HL-60 (cell line): ENCODE measurements at regions not wholly inside any gene's neighbourhood (a gene's known extent, or its start where the extent isn't known, plus 50 kb on each side); places are given as distances from the start of the nearest gene placed in this dataset.

Experiments used
- CTCF ChIP-seq: IDR thresholded peaks from one replicate; pipeline ENCODE4 v1.5.1; 2011; ENCODE audit warnings: low read length, control low read depth, inconsistent platforms; ENCODE audit not compliant: insufficient read depth
- GABPA ChIP-seq: IDR thresholded peaks from 2 replicates; pipeline ENCODE4 v1.6.1; 2012; ENCODE audit warnings: low read depth
- POLR2AphosphoS5 ChIP-seq: IDR thresholded peaks from 2 replicates; pipeline ENCODE4 v1.6.1; 2012; ENCODE audit warnings: low read depth
- REST ChIP-seq: IDR thresholded peaks from 2 replicates; pipeline ENCODE4 v1.6.1; 2012; ENCODE audit warnings: low read depth; ENCODE audit not compliant: insufficient replicate concordance

- TF ChIP-seq CTCF (no peak), POLR2AphosphoS5 (no peak), GABPA (no peak), REST (no peak)
These were observed 179.8 kb downstream of the FGF1 start for GRCh38 chr5:142506046-142506445.
